Keratinocyte (primary cell): ENCODE measurements at regions not wholly inside any gene's neighbourhood (a gene's known extent, or its start where the extent isn't known, plus 50 kb on each side); places are given as distances from the start of the nearest gene placed in this dataset.
"Not testable (repeated sequence)": the region's sequence is repeated elsewhere in the genome, so short reads cannot be mapped to it uniquely, and the experiment has no call there.

ENCODE experiments used
- EZH2 ChIP-seq: IDR thresholded peaks from one replicate; pipeline ENCODE4 v1.6.1; 2012; ENCODE audit warnings: inconsistent platforms, mild to moderate bottlenecking, low read length, moderate library complexity
- TF ChIP-seq, protein P1 (sequence below), 3 experiments: IDR thresholded peaks in 1 of 3; conservative IDR thresholded peaks in 1 of 3; optimal IDR thresholded peaks in 1 of 3; 2 replicates in 2 of 3; 3 replicates in 1 of 3; pipeline versions ENCODE3 to v1.5.1; 2011; ENCODE audit warnings: low read length in 3 of 3, mild to moderate bottlenecking in 3 of 3, moderate library complexity in 2 of 3, control low read depth in 1 of 3, inconsistent platforms in 1 of 3; ENCODE audit not compliant: insufficient read depth in 2 of 3; ENCODE audit errors: extremely low read depth in 1 of 3

DNA sequence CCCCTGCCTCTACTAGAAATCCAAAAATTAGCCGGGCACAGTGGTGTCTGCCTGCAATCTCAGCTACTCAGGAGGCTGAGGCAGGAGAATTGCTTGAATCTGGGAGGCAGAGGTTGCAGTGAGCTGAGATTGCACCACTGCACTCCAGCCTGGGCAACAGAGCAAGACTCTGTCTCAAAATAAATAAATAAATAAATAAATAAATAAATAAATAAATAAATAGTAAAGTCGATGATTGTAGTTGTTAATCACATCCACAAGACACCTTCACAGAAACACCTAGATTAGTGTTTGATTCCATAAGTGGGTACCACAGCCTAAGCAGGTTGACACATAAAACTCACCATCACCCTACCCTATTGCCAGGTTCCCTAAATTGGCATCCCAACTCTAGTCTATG is 1199.0 kb downstream of the TYW1 start:
- TF ChIP-seq, protein P1, sequence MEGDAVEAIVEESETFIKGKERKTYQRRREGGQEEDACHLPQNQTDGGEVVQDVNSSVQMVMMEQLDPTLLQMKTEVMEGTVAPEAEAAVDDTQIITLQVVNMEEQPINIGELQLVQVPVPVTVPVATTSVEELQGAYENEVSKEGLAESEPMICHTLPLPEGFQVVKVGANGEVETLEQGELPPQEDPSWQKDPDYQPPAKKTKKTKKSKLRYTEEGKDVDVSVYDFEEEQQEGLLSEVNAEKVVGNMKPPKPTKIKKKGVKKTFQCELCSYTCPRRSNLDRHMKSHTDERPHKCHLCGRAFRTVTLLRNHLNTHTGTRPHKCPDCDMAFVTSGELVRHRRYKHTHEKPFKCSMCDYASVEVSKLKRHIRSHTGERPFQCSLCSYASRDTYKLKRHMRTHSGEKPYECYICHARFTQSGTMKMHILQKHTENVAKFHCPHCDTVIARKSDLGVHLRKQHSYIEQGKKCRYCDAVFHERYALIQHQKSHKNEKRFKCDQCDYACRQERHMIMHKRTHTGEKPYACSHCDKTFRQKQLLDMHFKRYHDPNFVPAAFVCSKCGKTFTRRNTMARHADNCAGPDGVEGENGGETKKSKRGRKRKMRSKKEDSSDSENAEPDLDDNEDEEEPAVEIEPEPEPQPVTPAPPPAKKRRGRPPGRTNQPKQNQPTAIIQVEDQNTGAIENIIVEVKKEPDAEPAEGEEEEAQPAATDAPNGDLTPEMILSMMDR (optimal IDR thresholded peaks at IDR 0.05 in 1 of 3, IDR thresholded peaks at IDR 0.05 in 1 of 3, conservative IDR thresholded peaks at IDR 0.05 in 1 of 3; ENCODE audit: extremely low read depth in 1 of 3, insufficient read depth in 2 of 3, low read length in 3 of 3) = not testable (repeated sequence)
- not testable (repeated sequence) for TF ChIP-seq EZH2
